Stimulated activated CD8-positive, alpha-beta memory T cell treated with anti-CD3 and anti-CD28 coated beads, Interleukin-4, amount 100 ng/mL, for 48 hours (primary cell): ENCODE measurements at regions not wholly inside any gene's neighbourhood (a gene's known extent, or its start where the extent isn't known, plus 50 kb on each side); places are given as distances from the start of the nearest gene placed in this dataset.

Experiments used
- DNase-seq: peaks from one replicate; pipeline ENCODE4 v3.0.0-alpha.2; 2020

- DNase-seq = no peak
Observed at GRCh38 chrX:57848857-57849256, 61.4 kb downstream of the ZXDA start.

GRCh38 chrX:57822818-57823217 lies 87.4 kb downstream of the ZXDA start:
- DNase-seq = no peak

GRCh38 chrX:57822398-57822797 lies 87.9 kb downstream of the ZXDA start:
- no peak for DNase-seq

GRCh38 chrX:57821703-57822387 lies 88.4 kb downstream of the ZXDA start:
- peak; percentile 24 for DNase-seq

- DNase-seq = no peak
Observed at GRCh38 chrX:57817302-57817701, 93.0 kb downstream of the ZXDA start.

GRCh38 chrX:57772637-57773036 lies 92.6 kb upstream of the NLRP2B start:
- DNase-seq = no peak

- DNase-seq = no peak
Observed at GRCh38 chrX:57771689-57772088, 91.6 kb upstream of the NLRP2B start.

GRCh38 chrX:57752866-57753265 lies 72.8 kb upstream of the NLRP2B start:
- DNase-seq = no peak

- no peak for DNase-seq
Observed at GRCh38 chrX:57741107-57741506, 61.0 kb upstream of the NLRP2B start.

GRCh38 chrX:57737881-57738280 lies 57.8 kb upstream of the NLRP2B start:
- no peak for DNase-seq
